Osteoblast (primary cell): ENCODE measurements at regions not wholly inside any gene's neighbourhood (a gene's known extent, or its start where the extent isn't known, plus 50 kb on each side); places are given as distances from the start of the nearest gene placed in this dataset.

Experiments used
- DNase-seq: peaks from one replicate; pipeline ENCODE4 v3.0.0; 2011; ENCODE audit warnings: low spot score, mixed read lengths; ENCODE audit not compliant: insufficient read length; ENCODE audit errors: missing footprints
- H2AFZ ChIP-seq: 2 replicates; pipeline ENCODE4 v1.6.0; 2011; ENCODE audit warnings: mild to moderate bottlenecking, low read length
- H3K27ac ChIP-seq: 2 replicates; pipeline ENCODE4 v1.5.1; 2011; ENCODE audit warnings: mild to moderate bottlenecking, low read depth, low read length, moderate library complexity
- H3K27me3 ChIP-seq: 2 replicates; pipeline ENCODE4 v1.6.0; 2012; ENCODE audit warnings: mild to moderate bottlenecking, control low read depth, inconsistent platforms, low read length, moderate library complexity; ENCODE audit not compliant: insufficient read depth
- H3K36me3 ChIP-seq: 2 replicates; pipeline ENCODE4 v1.5.1; 2011; ENCODE audit warnings: mild to moderate bottlenecking, low read length, control low read depth, moderate library complexity; ENCODE audit not compliant: insufficient read depth
- H3K4me1 ChIP-seq: 2 replicates; pipeline ENCODE4 v1.5.1; 2011; ENCODE audit warnings: mild to moderate bottlenecking, low read length, control low read depth, moderate library complexity; ENCODE audit not compliant: insufficient read depth
- H3K4me2 ChIP-seq: 2 replicates; pipeline ENCODE4 v1.6.0; 2011; ENCODE audit warnings: mild to moderate bottlenecking, low read length; ENCODE audit not compliant: insufficient read depth
- H3K4me3 ChIP-seq: fragments of 200-600 bp; sonication (generic); 3 replicates; pipeline ENCODE4 v1.5.1; 2012; ENCODE audit warnings: mild to moderate bottlenecking, low read length, inconsistent platforms; ENCODE audit not compliant: insufficient read depth
- H3K79me2 ChIP-seq: 2 replicates; pipeline ENCODE4 v1.6.0; 2012; ENCODE audit warnings: mild to moderate bottlenecking, low read length, control low read depth, inconsistent platforms; ENCODE audit not compliant: insufficient read depth
- H3K9me3 ChIP-seq: 2 replicates; pipeline ENCODE4 v1.5.1; 2011; ENCODE audit warnings: low read depth, low read length, control low read depth
- H4K20me1 ChIP-seq: 2 replicates; pipeline ENCODE4 v1.6.0; 2012; ENCODE audit warnings: mild to moderate bottlenecking, low read length, control low read depth; ENCODE audit not compliant: insufficient read depth
- TF ChIP-seq, protein P1 (sequence below): IDR thresholded peaks from 2 replicates; pipeline ENCODE4 v1.5.1; 2011; ENCODE audit warnings: mild to moderate bottlenecking, low read depth, low read length, moderate library complexity; ENCODE audit errors: extremely low read depth

DNA sequence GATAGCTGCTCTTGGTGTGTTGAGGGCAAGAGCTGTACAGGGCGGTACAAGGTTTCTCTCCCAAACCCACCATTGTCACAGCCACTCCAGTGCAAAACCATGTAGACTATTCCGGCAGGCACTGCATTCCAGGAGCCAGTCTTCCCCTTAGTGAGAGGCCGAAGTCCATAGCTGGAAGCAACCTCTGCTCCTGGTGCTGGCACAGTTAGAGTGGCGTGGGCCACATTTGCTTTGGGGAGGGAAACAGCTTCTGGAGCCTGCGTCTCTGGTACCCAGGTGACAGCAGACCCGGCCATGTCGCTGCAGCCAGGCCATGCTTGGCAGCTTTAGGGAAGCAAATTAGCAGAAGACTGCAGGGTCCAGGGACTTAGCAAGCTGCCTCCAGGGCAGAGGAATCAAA lies 788.0 kb downstream of the BRD1 start:
- no peak overlapping the region for H3K27ac ChIP-seq
- no peak overlapping the region for H3K4me2 ChIP-seq
- H2AFZ ChIP-seq = no peak overlapping the region
- H3K4me1 ChIP-seq = no peaks in the 10 kb centered on the region
- DNase-seq = peak; percentile 80
- no peaks in the 10 kb centered on the region for H3K27me3 ChIP-seq
- H3K4me3 ChIP-seq = no peak overlapping the region
- no peaks in the 10 kb centered on the region for H4K20me1 ChIP-seq
- H3K36me3 ChIP-seq = no peaks in the 10 kb centered on the region
- no peaks in the 10 kb centered on the region for H3K79me2 ChIP-seq
- H3K9me3 ChIP-seq = no peaks in the 10 kb centered on the region
- TF ChIP-seq, protein P1, sequence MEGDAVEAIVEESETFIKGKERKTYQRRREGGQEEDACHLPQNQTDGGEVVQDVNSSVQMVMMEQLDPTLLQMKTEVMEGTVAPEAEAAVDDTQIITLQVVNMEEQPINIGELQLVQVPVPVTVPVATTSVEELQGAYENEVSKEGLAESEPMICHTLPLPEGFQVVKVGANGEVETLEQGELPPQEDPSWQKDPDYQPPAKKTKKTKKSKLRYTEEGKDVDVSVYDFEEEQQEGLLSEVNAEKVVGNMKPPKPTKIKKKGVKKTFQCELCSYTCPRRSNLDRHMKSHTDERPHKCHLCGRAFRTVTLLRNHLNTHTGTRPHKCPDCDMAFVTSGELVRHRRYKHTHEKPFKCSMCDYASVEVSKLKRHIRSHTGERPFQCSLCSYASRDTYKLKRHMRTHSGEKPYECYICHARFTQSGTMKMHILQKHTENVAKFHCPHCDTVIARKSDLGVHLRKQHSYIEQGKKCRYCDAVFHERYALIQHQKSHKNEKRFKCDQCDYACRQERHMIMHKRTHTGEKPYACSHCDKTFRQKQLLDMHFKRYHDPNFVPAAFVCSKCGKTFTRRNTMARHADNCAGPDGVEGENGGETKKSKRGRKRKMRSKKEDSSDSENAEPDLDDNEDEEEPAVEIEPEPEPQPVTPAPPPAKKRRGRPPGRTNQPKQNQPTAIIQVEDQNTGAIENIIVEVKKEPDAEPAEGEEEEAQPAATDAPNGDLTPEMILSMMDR = no peak

DNA sequence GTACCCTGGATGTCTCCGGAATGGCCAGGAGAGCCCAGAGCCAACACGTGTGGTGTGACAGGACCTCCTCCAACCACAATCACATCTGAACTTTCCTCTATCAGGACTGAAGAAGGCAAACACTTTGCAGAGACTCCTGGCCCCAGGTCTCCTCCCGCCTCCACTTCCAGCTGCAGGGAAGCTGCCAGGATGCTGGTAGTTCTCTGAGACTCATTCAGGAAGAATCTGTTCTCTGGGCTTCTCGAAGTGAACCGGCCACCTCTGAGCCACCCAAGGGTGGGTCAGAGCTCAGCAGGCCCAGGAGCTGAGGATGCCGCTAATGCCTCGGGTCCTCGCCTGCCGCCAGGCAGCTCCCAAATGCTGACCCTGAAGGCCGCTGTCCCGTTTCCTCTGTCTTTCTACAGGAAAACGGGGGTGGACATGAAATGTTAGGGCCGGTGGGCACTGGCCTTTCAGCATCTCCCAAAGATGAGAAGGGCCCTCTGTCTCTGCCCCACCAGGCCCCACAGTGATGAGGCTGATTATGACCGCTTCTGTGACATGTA lies 789.9 kb downstream of the BRD1 start:
- H3K79me2 ChIP-seq = no peaks in the 10 kb centered on the region
- no peak overlapping the region for H3K4me3 ChIP-seq
- H3K27ac ChIP-seq = no peak overlapping the region
- H3K4me1 ChIP-seq = no peaks in the 10 kb centered on the region
- H3K27me3 ChIP-seq = no peaks in the 10 kb centered on the region
- TF ChIP-seq, protein P1 = no peak
- DNase-seq = peak; percentile 78
- no peak overlapping the region for H2AFZ ChIP-seq
- H3K9me3 ChIP-seq = no peaks in the 10 kb centered on the region
- H3K36me3 ChIP-seq = no peaks in the 10 kb centered on the region
- no peak overlapping the region for H3K4me2 ChIP-seq
- no peaks in the 10 kb centered on the region for H4K20me1 ChIP-seq

DNA sequence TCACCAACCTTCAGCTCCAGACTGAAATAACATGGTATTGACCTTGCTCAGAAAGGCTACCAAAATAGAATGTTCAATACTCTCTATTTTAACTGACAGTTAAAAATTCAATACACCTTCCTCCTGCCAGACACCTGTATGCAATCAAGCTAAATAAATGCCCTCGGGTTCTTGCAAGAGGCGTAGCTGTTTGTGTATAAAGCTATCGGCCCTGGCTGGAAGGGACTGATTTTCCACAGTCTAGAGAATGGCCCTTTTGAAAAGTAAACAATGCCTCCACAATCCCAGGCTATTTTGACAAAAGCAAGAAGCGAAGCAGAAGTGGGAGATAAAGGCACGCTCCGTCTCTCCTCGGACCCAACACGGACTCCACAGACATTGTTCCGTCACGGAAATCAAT lies 791.2 kb downstream of the BRD1 start:
- Histone ChIP-seq H3K9me3 (no peaks in the 10 kb centered on the region), H3K27me3 (no peaks in the 10 kb centered on the region), H3K27ac (no peak overlapping the region), H4K20me1 (no peaks in the 10 kb centered on the region), H3K4me3 (no peak overlapping the region), H3K4me1 (no peaks in the 10 kb centered on the region), H3K79me2 (no peaks in the 10 kb centered on the region), H3K4me2 (no peak overlapping the region), H2AFZ (no peak overlapping the region), H3K36me3 (no peaks in the 10 kb centered on the region)
- DNase-seq = peak; percentile 53
- TF ChIP-seq, protein P1 = no peak

DNA sequence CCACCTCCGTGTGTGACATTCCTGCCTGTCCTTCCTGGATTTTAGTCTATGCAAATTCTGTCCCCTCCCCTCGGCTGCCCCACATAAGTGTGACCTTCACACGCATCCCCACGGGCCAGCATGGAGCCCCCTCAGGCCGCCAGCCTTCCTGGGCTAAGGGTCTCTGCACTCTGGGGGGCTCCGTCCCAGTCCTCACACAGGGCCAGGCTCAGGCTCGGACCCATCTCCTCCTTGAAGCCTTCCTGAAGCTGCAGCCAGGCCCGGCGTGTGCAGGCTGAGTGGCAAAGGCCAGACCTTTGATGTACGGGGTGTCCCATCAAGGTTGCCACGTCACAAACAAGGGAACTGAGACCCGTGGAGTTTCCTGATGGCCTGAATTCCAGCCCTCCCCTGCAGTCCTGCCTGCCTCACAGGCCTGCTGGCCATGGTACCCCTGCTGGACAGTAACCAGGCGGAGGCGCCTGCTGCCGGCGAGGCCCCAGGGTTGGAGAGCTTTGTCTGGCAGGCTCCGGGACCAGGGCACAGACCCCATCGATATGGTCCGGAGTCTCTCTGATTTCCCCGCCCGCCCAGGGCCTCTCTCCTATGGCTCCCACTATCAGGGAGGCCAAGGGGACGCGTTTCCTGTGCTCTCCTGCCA lies 791.7 kb downstream of the BRD1 start:
- TF ChIP-seq, protein P1 = no peak
- H3K4me3 ChIP-seq = no peak overlapping the region
- H2AFZ ChIP-seq = no peak overlapping the region
- H3K36me3 ChIP-seq = no peaks in the 10 kb centered on the region
- DNase-seq = peak; percentile 58
- no peak overlapping the region for H3K27ac ChIP-seq
- no peak overlapping the region for H3K4me2 ChIP-seq
- H3K79me2 ChIP-seq = no peaks in the 10 kb centered on the region
- H4K20me1 ChIP-seq = no peaks in the 10 kb centered on the region
- H3K27me3 ChIP-seq = no peaks in the 10 kb centered on the region
- no peaks in the 10 kb centered on the region for H3K9me3 ChIP-seq
- no peaks in the 10 kb centered on the region for H3K4me1 ChIP-seq
